ENCODE measurements at regions not wholly inside any gene's neighbourhood (a gene's known extent, or its start where the extent isn't known, plus 50 kb on each side); places are given as distances from the start of the nearest gene placed in this dataset.

- WGBS (ENCODE audit: insufficient coverage), result 88% methylated on average over 1 of the region's 2 CpGs
Observed at GRCh38 chr10:44689368-44689767, 221.8 kb upstream of the TMEM72 start.

GRCh38 chr10:44696496-44696895, 214.6 kb upstream of the TMEM72 start:
- 90% methylated on average over 6 of the region's 6 CpGs for WGBS (ENCODE audit: insufficient coverage)
- ATAC-seq (no peak), DNase-seq (no peak)
- Histone ChIP-seq H3K4me3 (ENCODE audit: low read length) (no peak overlapping the region), H3K27ac (ENCODE audit: low read length) (no peak overlapping the region), H3K27me3 (ENCODE audit: control insufficient read depth, insufficient read depth, low read length) (no peaks in the 10 kb centered on the region), H3K36me3 (ENCODE audit: control insufficient read depth, insufficient read depth, low read length) (no peaks in the 10 kb centered on the region), H3K4me1 (ENCODE audit: control insufficient read depth, insufficient read depth, low read length) (no peaks in the 10 kb centered on the region), H3K9me3 (ENCODE audit: control insufficient read depth, insufficient read depth, low read length) (no peaks in the 10 kb centered on the region)
- Mint-ChIP-seq H3K9me3 (peaks cover 0 to 4% of the 10 kb centered on the region in 2 donors), H3K27ac (no peak overlapping the region), H3K4me1 (no peaks in the 10 kb centered on the region), H3K36me3 (no peaks in the 10 kb centered on the region), H3K4me3 (no peak overlapping the region), H3K27me3 (ENCODE audit: low read depth in 2 of 2) (no peaks in the 10 kb centered on the region)
- intact Hi-C loops (cut with micrococcal nuclease), result no loop called here
- no peak for TF ChIP-seq CTCF (IDR thresholded peaks at IDR 0.05)

More at GRCh38 chr10:44689368-44689767, 221.8 kb upstream of the TMEM72 start:
- Histone ChIP-seq H3K36me3 (ENCODE audit: control insufficient read depth, insufficient read depth, low read length) (no peaks in the 10 kb centered on the region), H3K9me3 (ENCODE audit: control insufficient read depth, insufficient read depth, low read length) (no peaks in the 10 kb centered on the region), H3K27ac (ENCODE audit: low read length) (no peak overlapping the region), H3K4me3 (ENCODE audit: low read length) (no peak overlapping the region), H3K27me3 (ENCODE audit: control insufficient read depth, insufficient read depth, low read length) (no peaks in the 10 kb centered on the region), H3K4me1 (ENCODE audit: control insufficient read depth, insufficient read depth, low read length) (no peaks in the 10 kb centered on the region)
- Mint-ChIP-seq H3K4me3 (no peak overlapping the region), H3K9me3 (no peaks in the 10 kb centered on the region), H3K4me1 (no peaks in the 10 kb centered on the region), H3K36me3 (no peaks in the 10 kb centered on the region), H3K27me3 (ENCODE audit: low read depth in 2 of 2) (peaks cover 0 to 3% of the 10 kb centered on the region in 2 donors), H3K27ac (no peak overlapping the region)
- intact Hi-C loops (cut with micrococcal nuclease), result no loop called here
- DNase-seq (no peak), ATAC-seq (no peak)
- no peak for TF ChIP-seq CTCF (IDR thresholded peaks at IDR 0.05)

- DNase-seq (no peak), ATAC-seq (no peak)
- no peaks in the 10 kb centered on the region for H3K4me1 ChIP-seq (ENCODE audit: control insufficient read depth, insufficient read depth, low read length)
- no peak for TF ChIP-seq CTCF (IDR thresholded peaks at IDR 0.05)
- Mint-ChIP-seq H3K36me3 (no peaks in the 10 kb centered on the region), H3K4me3 (no peak overlapping the region), H3K27ac (no peak overlapping the region), H3K9me3 (peaks cover 0 to 4% of the 10 kb centered on the region in 2 donors), H3K4me1 (no peaks in the 10 kb centered on the region), H3K27me3 (ENCODE audit: low read depth in 2 of 2) (no peaks in the 10 kb centered on the region)
- no peaks in the 10 kb centered on the region for H3K36me3 ChIP-seq (ENCODE audit: control insufficient read depth, insufficient read depth, low read length)
- no peaks in the 10 kb centered on the region for H3K27me3 ChIP-seq (ENCODE audit: control insufficient read depth, insufficient read depth, low read length)
- H3K27ac ChIP-seq (ENCODE audit: low read length), result no peak overlapping the region
- H3K4me3 ChIP-seq (ENCODE audit: low read length), result no peak overlapping the region
- WGBS (ENCODE audit: insufficient coverage), result 54% methylated on average over 2 of the region's 2 CpGs
- intact Hi-C loops (cut with micrococcal nuclease), result no loop called here
- H3K9me3 ChIP-seq (ENCODE audit: control insufficient read depth, insufficient read depth, low read length), result no peaks in the 10 kb centered on the region
Observed at GRCh38 chr10:44697116-44697515, 214.0 kb upstream of the TMEM72 start.

- H3K27me3 Mint-ChIP-seq (ENCODE audit: low read depth in 2 of 2), result peaks cover 0 to 3% of the 10 kb centered on the region in 2 donors
- Histone ChIP-seq H3K27ac (ENCODE audit: low read length) (no peak overlapping the region), H3K36me3 (ENCODE audit: control insufficient read depth, insufficient read depth, low read length) (no peaks in the 10 kb centered on the region), H3K9me3 (ENCODE audit: control insufficient read depth, insufficient read depth, low read length) (no peaks in the 10 kb centered on the region), H3K4me3 (ENCODE audit: low read length) (no peak overlapping the region), H3K27me3 (ENCODE audit: control insufficient read depth, insufficient read depth, low read length) (no peaks in the 10 kb centered on the region), H3K4me1 (ENCODE audit: control insufficient read depth, insufficient read depth, low read length) (no peaks in the 10 kb centered on the region)
- H3K4me1 Mint-ChIP-seq, result no peaks in the 10 kb centered on the region
- WGBS (ENCODE audit: insufficient coverage), result no CpG with 5 or more reads among the region's 1 CpG
- ATAC-seq, result no peak
- H3K4me3 Mint-ChIP-seq, result no peak overlapping the region
- no peak for TF ChIP-seq CTCF (IDR thresholded peaks at IDR 0.05)
- H3K36me3 Mint-ChIP-seq, result peaks cover 19% of the 10 kb centered on the region
- no peak for DNase-seq
- H3K27ac Mint-ChIP-seq, result no peak overlapping the region
- peaks cover 3 to 17% of the 10 kb centered on the region in 2 donors for H3K9me3 Mint-ChIP-seq
- intact Hi-C loops (cut with micrococcal nuclease), result no loop called here
Observed at GRCh38 chr10:44702531-44702930, 208.6 kb upstream of the TMEM72 start.

Data from natural killer cell (primary cell).